ENCODE measurements at regions not wholly inside any gene's neighbourhood (a gene's known extent, or its start where the extent isn't known, plus 50 kb on each side); places are given as distances from the start of the nearest gene placed in this dataset.

- Histone ChIP-seq H3K9me3 (replicated peaks; ENCODE audit: insufficient read depth, low read length) (no peaks in the 10 kb centered on the region), H3K36me3 (replicated peaks; ENCODE audit: insufficient read depth, low read length) (no peaks in the 10 kb centered on the region), H3K79me2 (ENCODE audit: low read length) (no peaks in the 10 kb centered on the region), H3K4me1 (ENCODE audit: low read length) (no peaks in the 10 kb centered on the region), H3K4me3 (ENCODE audit: low read length) (no peak overlapping the region), H3K27ac (ENCODE audit: low read length) (no peak overlapping the region), H3K9ac (ENCODE audit: low read length) (no peak overlapping the region), H3K27me3 (replicated peaks; ENCODE audit: insufficient read depth, low read length) (no peaks in the 10 kb centered on the region), H3K9me2 (replicated peaks; ENCODE audit: insufficient read depth, low read length) (no peaks in the 10 kb centered on the region), H3K4me2 (ENCODE audit: low read depth, low read length) (no peak overlapping the region), H3F3A (ENCODE audit: insufficient read depth, low read length) (no peaks in the 10 kb centered on the region), H2AFZ (ENCODE audit: low read length) (no peak overlapping the region), H4K20me1 (ENCODE audit: insufficient read depth, low read length) (no peaks in the 10 kb centered on the region)
- no peak for TF ChIP-seq CTCF (IDR thresholded peaks at IDR 0.05; ENCODE audit: low read length)
- TF ChIP-seq EZH2phosphoT487 (IDR thresholded peaks at IDR 0.05; ENCODE audit: low read length) = no peak
- TF ChIP-seq EZH2 (optimal IDR thresholded peaks at IDR 0.05; ENCODE audit: low read depth, low read length) = no peak
- no peak for DNase-seq
Measured at GRCh38 chr3:117708601-117709000, 999.0 kb downstream of the TUSC7 start.

- Histone ChIP-seq H4K20me1 (ENCODE audit: insufficient read depth, low read length) (no peaks in the 10 kb centered on the region), H3K79me2 (ENCODE audit: low read length) (no peaks in the 10 kb centered on the region), H3K4me2 (ENCODE audit: low read depth, low read length) (no peak overlapping the region), H3F3A (ENCODE audit: insufficient read depth, low read length) (no peaks in the 10 kb centered on the region), H3K36me3 (replicated peaks; ENCODE audit: insufficient read depth, low read length) (no peaks in the 10 kb centered on the region), H3K9ac (ENCODE audit: low read length) (no peak overlapping the region), H3K27ac (ENCODE audit: low read length) (no peak overlapping the region), H3K27me3 (replicated peaks; ENCODE audit: insufficient read depth, low read length) (no peaks in the 10 kb centered on the region), H2AFZ (ENCODE audit: low read length) (no peak overlapping the region), H3K9me2 (replicated peaks; ENCODE audit: insufficient read depth, low read length) (no peaks in the 10 kb centered on the region), H3K4me1 (ENCODE audit: low read length) (no peaks in the 10 kb centered on the region), H3K4me3 (ENCODE audit: low read length) (no peak overlapping the region), H3K9me3 (replicated peaks; ENCODE audit: insufficient read depth, low read length) (no peaks in the 10 kb centered on the region)
- no peak for TF ChIP-seq EZH2phosphoT487 (IDR thresholded peaks at IDR 0.05; ENCODE audit: low read length)
- no peak for TF ChIP-seq CTCF (IDR thresholded peaks at IDR 0.05; ENCODE audit: low read length)
- TF ChIP-seq EZH2 (optimal IDR thresholded peaks at IDR 0.05; ENCODE audit: low read depth, low read length) = no peak
- DNase-seq = no peak
Measured at GRCh38 chr3:117709108-117709507, 999.5 kb downstream of the TUSC7 start.

GRCh38 chr3:117710501-117710900 is 1000.9 kb downstream of the TUSC7 start:
- Histone ChIP-seq H3K9me2 (replicated peaks; ENCODE audit: insufficient read depth, low read length) (no peaks in the 10 kb centered on the region), H3K4me3 (ENCODE audit: low read length) (no peak overlapping the region)

More at GRCh38 chr3:117710501-117710900, 1000.9 kb downstream of the TUSC7 start:
- no peaks in the 10 kb centered on the region for H3F3A ChIP-seq (ENCODE audit: insufficient read depth, low read length)
- no peak overlapping the region for H3K27ac ChIP-seq (ENCODE audit: low read length)
- H3K9me3 ChIP-seq (replicated peaks; ENCODE audit: insufficient read depth, low read length) = no peaks in the 10 kb centered on the region
- H3K4me1 ChIP-seq (ENCODE audit: low read length) = no peaks in the 10 kb centered on the region
- no peak overlapping the region for H3K4me2 ChIP-seq (ENCODE audit: low read depth, low read length)
- H3K36me3 ChIP-seq (replicated peaks; ENCODE audit: insufficient read depth, low read length) = no peaks in the 10 kb centered on the region
- no peaks in the 10 kb centered on the region for H3K27me3 ChIP-seq (replicated peaks; ENCODE audit: insufficient read depth, low read length)
- no peaks in the 10 kb centered on the region for H3K79me2 ChIP-seq (ENCODE audit: low read length)
- no peak for TF ChIP-seq EZH2phosphoT487 (IDR thresholded peaks at IDR 0.05; ENCODE audit: low read length)
- no peak for TF ChIP-seq EZH2 (optimal IDR thresholded peaks at IDR 0.05; ENCODE audit: low read depth, low read length)
- TF ChIP-seq CTCF (IDR thresholded peaks at IDR 0.05; ENCODE audit: low read length) = no peak
- H2AFZ ChIP-seq (ENCODE audit: low read length) = no peak overlapping the region
- no peak for DNase-seq
- no peak overlapping the region for H3K9ac ChIP-seq (ENCODE audit: low read length)
- H4K20me1 ChIP-seq (ENCODE audit: insufficient read depth, low read length) = no peaks in the 10 kb centered on the region

All from MM.1S (cell line).